ENCODE measurements at regions not wholly inside any gene's neighbourhood (a gene's known extent, or its start where the extent isn't known, plus 50 kb on each side); places are given as distances from the start of the nearest gene placed in this dataset.
"Not testable (repeated sequence)": the region's sequence is repeated elsewhere in the genome, so short reads cannot be mapped to it uniquely, and the experiment has no call there.

DNA sequence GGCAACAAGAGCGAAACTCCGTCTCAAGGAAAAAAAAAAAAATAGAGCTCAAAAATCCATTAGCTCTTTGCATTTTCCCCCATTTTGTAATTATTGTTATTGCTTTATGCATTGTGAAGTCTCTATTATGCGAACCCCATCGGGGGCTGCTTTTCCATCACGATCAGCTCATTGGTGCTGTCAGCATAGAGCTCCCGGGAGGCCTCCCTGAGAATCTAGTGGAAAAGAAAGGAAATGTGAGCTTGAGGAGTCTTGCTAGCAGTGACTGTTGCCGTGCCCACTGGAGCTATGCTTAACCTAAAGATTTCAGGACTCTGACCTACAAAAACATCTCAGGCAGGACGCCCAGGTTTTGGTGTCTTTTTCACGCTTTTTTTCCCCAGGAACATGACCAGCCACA, 102.6 kb upstream of the NDUFV2 start:
- ChIA-PET POLR2A (no interaction called here), CTCF (interaction anchor here (0.6 to 2.3 kb wide), 3 partner anchors 8 to 346 kb away, joined by 3 to 10 read pairs (median 3); no protein-coding TSS in a partner anchor)
- H3K4me3 ChIP-seq (ENCODE audit: low read depth, low read length): no peak overlapping the region
- TF ChIP-seq, protein P1, sequence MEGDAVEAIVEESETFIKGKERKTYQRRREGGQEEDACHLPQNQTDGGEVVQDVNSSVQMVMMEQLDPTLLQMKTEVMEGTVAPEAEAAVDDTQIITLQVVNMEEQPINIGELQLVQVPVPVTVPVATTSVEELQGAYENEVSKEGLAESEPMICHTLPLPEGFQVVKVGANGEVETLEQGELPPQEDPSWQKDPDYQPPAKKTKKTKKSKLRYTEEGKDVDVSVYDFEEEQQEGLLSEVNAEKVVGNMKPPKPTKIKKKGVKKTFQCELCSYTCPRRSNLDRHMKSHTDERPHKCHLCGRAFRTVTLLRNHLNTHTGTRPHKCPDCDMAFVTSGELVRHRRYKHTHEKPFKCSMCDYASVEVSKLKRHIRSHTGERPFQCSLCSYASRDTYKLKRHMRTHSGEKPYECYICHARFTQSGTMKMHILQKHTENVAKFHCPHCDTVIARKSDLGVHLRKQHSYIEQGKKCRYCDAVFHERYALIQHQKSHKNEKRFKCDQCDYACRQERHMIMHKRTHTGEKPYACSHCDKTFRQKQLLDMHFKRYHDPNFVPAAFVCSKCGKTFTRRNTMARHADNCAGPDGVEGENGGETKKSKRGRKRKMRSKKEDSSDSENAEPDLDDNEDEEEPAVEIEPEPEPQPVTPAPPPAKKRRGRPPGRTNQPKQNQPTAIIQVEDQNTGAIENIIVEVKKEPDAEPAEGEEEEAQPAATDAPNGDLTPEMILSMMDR (IDR thresholded peaks at IDR 0.05; ENCODE audit: insufficient read depth, low read depth, low read length): no peak
- no peak for DNase-seq (ENCODE audit: low read depth)
- H3K27me3 ChIP-seq (ENCODE audit: control insufficient read depth, insufficient read depth, low read length): no peaks in the 10 kb centered on the region
- no peaks in the 10 kb centered on the region for H3K36me3 ChIP-seq (ENCODE audit: control insufficient read depth, insufficient read depth, low read length)

DNA sequence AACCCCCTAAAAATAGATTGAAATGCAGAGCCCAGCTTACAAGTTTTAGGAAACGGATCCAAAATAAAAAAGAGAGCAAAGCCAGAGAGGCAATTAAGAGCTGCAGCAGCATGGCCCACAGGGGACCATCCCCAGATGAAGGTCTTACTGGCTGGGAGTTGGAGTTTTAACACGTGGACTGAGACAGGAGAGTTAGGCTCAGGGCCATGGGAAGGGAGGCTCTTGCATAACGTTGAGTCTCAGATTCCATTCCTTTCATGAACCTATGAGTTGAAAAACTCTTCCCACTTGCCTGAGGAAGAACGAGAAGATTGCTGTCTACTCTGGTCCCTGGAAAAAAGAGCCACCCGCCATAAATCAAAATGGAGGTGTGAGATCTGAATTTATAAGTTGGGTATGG, 101.8 kb upstream of the NDUFV2 start:
- H3K36me3 ChIP-seq (ENCODE audit: control insufficient read depth, insufficient read depth, low read length): no peaks in the 10 kb centered on the region
- no peaks in the 10 kb centered on the region for H3K27me3 ChIP-seq (ENCODE audit: control insufficient read depth, insufficient read depth, low read length)
- H3K4me3 ChIP-seq (ENCODE audit: low read depth, low read length): no peak overlapping the region
- TF ChIP-seq, protein P1 (IDR thresholded peaks at IDR 0.05; ENCODE audit: insufficient read depth, low read depth, low read length): no peak
- ChIA-PET POLR2A (no interaction called here), CTCF (interaction anchor here (2.3 kb wide), 1 partner anchor 13 kb away, joined by 10 read pairs; no protein-coding TSS in a partner anchor)
- no peak for DNase-seq (ENCODE audit: low read depth)

DNA sequence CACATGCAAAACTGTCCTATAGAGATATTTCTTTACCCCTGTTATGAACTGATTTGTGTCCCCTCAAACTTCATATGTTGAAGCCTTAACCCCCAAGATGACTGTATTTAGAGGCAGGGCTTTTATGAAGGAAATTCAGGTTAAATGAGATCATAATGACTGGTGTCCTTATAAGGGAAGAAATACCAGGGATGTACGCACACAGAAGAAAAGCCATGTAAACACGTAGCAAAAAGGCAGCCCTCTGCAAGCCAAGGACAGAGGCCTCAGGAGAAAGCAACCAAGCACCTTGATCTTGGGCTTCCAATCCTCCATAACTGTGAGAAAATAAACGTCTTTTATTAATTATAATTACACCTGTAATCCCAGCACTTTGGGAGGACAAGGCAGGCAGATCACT, 101.3 kb upstream of the NDUFV2 start:
- CTCF ChIA-PET: interaction anchor here (2.3 kb wide), 1 partner anchor 14 kb away, joined by 10 read pairs; no protein-coding TSS in a partner anchor
- TF ChIP-seq, protein P1 (IDR thresholded peaks at IDR 0.05; ENCODE audit: insufficient read depth, low read depth, low read length): no peak
- H3K4me3 ChIP-seq (ENCODE audit: low read depth, low read length): no peak overlapping the region
- H3K36me3 ChIP-seq (ENCODE audit: control insufficient read depth, insufficient read depth, low read length): no peaks in the 10 kb centered on the region
- POLR2A ChIA-PET: no interaction called here
- H3K27me3 ChIP-seq (ENCODE audit: control insufficient read depth, insufficient read depth, low read length): no peaks in the 10 kb centered on the region
- no peak for DNase-seq (ENCODE audit: low read depth)

DNA sequence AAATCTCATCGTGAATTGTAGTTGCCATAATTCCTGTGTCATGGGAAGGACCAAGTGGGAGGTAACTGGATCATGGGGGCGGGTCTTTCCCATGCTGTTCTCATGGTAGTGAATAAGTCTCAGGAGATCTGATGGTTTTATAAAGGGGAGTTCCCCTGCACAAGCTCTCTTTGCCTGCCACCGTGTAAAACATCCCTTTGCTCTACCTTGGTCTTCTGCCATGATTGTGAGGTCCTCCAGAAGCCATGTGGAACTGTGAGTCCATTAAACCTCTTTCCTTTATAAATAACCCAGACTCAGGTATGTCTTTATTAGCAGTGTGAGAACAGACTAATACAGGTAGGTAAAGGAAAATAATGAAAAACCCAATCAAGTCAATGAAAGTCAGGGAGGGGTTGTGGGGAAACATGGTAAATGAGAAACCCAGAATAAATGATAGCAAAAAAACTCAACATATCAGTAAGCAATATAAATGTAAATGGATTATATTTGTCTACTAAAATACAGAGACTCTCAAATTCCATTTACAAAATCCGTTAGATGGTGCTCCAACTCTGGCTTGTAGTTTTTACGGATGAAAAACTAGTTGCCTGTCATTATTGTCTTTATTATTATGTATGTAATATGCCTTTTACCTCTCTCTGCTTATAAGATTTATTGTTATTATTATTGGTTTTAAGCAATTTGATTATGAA, 98.9 kb upstream of the NDUFV2 start:
- ChIA-PET CTCF (no interaction called here), POLR2A (no interaction called here)
- TF ChIP-seq, protein P1 (IDR thresholded peaks at IDR 0.05; ENCODE audit: insufficient read depth, low read depth, low read length): no peak
- DNase-seq (ENCODE audit: low read depth): no peak
- Histone ChIP-seq H3K27me3 (ENCODE audit: control insufficient read depth, insufficient read depth, low read length) (no peaks in the 10 kb centered on the region), H3K36me3 (ENCODE audit: control insufficient read depth, insufficient read depth, low read length) (no peaks in the 10 kb centered on the region), H3K4me3 (ENCODE audit: low read depth, low read length) (no peak overlapping the region)

DNA sequence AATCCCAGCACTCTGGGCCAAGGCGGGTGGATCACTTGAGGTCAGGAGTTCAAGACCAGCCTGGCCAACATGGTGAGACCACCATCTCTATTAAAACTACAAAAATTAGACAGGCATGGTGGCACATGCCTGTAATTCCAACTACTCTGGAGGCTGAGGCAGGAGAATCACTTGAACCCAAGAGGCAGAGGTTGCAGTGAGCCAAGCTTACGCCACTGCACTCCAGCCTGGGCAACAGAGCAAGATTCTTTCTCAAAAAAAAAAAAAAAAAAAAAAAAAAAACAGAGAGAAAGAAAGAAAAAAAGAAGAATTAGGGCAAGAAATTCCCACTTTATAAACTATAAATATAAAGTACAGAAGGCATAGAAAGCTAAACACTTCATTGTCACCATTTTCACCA, 98.2 kb upstream of the NDUFV2 start:
- DNase-seq (ENCODE audit: low read depth); POLR2A ChIA-PET; H3K4me3 ChIP-seq (ENCODE audit: low read depth, low read length); H3K27me3 ChIP-seq (ENCODE audit: control insufficient read depth, insufficient read depth, low read length); H3K36me3 ChIP-seq (ENCODE audit: control insufficient read depth, insufficient read depth, low read length); CTCF ChIA-PET: not testable (repeated sequence)

DNA sequence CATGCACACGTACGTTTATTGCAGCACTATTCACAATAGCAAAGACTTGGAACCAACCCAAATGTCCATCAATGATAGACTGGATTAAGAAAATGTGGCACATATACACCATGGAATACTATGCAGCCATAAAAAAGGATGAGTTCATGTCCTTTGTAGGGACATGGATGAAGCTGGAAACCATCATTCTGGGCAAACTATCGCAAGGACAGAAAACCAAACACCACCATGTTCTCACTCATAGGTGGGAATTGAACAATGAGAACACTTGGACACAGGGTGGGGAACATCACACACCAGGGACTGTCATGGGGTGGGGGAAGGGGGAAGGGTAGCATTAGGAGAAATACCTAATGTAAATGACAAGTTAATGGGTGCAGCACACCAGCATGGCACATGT, 94.8 kb upstream of the NDUFV2 start:
- H3K27me3 ChIP-seq (ENCODE audit: control insufficient read depth, insufficient read depth, low read length); POLR2A ChIA-PET; H3K4me3 ChIP-seq (ENCODE audit: low read depth, low read length); H3K36me3 ChIP-seq (ENCODE audit: control insufficient read depth, insufficient read depth, low read length); CTCF ChIA-PET; DNase-seq (ENCODE audit: low read depth): not testable (repeated sequence)

All from BJ (cell line).